ENCODE measurements at regions not wholly inside any gene's neighbourhood (a gene's known extent, or its start where the extent isn't known, plus 50 kb on each side); places are given as distances from the start of the nearest gene placed in this dataset.
"Not testable (repeated sequence)": the region's sequence is repeated elsewhere in the genome, so short reads cannot be mapped to it uniquely, and the experiment has no call there.

GRCh38 chr9:1115370-1115769, 65.2 kb downstream of the DMRT2 start:
- no peak for DNase-seq

GRCh38 chr9:1117439-1117838, 67.3 kb downstream of the DMRT2 start:
- no peak for DNase-seq

GRCh38 chr9:1120500-1121165, 70.5 kb downstream of the DMRT2 start:
- no peak for DNase-seq

GRCh38 chr9:1125741-1126140, 75.6 kb downstream of the DMRT2 start:
- no peak for DNase-seq

- DNase-seq: no peak
These were observed 77.9 kb downstream of the DMRT2 start for GRCh38 chr9:1128046-1128445.

- no peak for DNase-seq
These were observed 79.2 kb downstream of the DMRT2 start for GRCh38 chr9:1129382-1129781.

GRCh38 chr9:1140057-1140456, 89.9 kb downstream of the DMRT2 start:
- DNase-seq: no peak

GRCh38 chr9:1151691-1152090, 101.5 kb downstream of the DMRT2 start:
- DNase-seq: no peak

- DNase-seq: no peak
These were observed 102.0 kb downstream of the DMRT2 start for GRCh38 chr9:1152171-1152570.

- DNase-seq: no peak
These were observed 104.6 kb downstream of the DMRT2 start for GRCh38 chr9:1154739-1155138.

GRCh38 chr9:1155602-1156001, 105.4 kb downstream of the DMRT2 start:
- no peak for DNase-seq

GRCh38 chr9:1156794-1157550, 106.8 kb downstream of the DMRT2 start:
- DNase-seq: no peak

GRCh38 chr9:1157836-1158235, 107.7 kb downstream of the DMRT2 start:
- no peak for DNase-seq

GRCh38 chr9:1170918-1171317, 120.8 kb downstream of the DMRT2 start:
- DNase-seq: no peak

- no peak for DNase-seq
These were observed 121.4 kb downstream of the DMRT2 start for GRCh38 chr9:1171546-1171945.

- DNase-seq: no peak
These were observed 123.1 kb downstream of the DMRT2 start for GRCh38 chr9:1173211-1173610.

GRCh38 chr9:1173993-1174392, 123.8 kb downstream of the DMRT2 start:
- DNase-seq: no peak

GRCh38 chr9:1179366-1179765, 129.2 kb downstream of the DMRT2 start:
- no peak for DNase-seq

GRCh38 chr9:1184146-1184545, 134.0 kb downstream of the DMRT2 start:
- DNase-seq: no peak

GRCh38 chr9:1187137-1187536, 137.0 kb downstream of the DMRT2 start:
- not testable (repeated sequence) for DNase-seq

GRCh38 chr9:1195636-1196035, 145.5 kb downstream of the DMRT2 start:
- not testable (repeated sequence) for DNase-seq

GRCh38 chr9:1198085-1198484, 147.9 kb downstream of the DMRT2 start:
- DNase-seq: no peak

- no peak for DNase-seq
These were observed 150.7 kb downstream of the DMRT2 start for GRCh38 chr9:1200847-1201251.

- no peak for DNase-seq
These were observed 151.1 kb downstream of the DMRT2 start for GRCh38 chr9:1201262-1201661.

- DNase-seq: no peak
These were observed 151.7 kb downstream of the DMRT2 start for GRCh38 chr9:1201901-1202300.
